Mesendoderm (in vitro differentiated cells): ENCODE measurements at regions not wholly inside any gene's neighbourhood (a gene's known extent, or its start where the extent isn't known, plus 50 kb on each side); places are given as distances from the start of the nearest gene placed in this dataset.

ENCODE experiments used
- DNase-seq: peaks from one replicate; pipeline ENCODE4 v3.0.0; 2013
- H2AK5ac ChIP-seq: 2 replicates; pipeline ENCODE4 v1.6.1; 2013; ENCODE audit warnings: low read length, inconsistent platforms
- H2BK120ac ChIP-seq: 2 replicates; pipeline ENCODE4 v1.6.1; 2013; ENCODE audit warnings: low read depth, mild to moderate bottlenecking, low read length, moderate library complexity, mixed read lengths
- H2BK15ac ChIP-seq: replicated peaks from 2 replicates; pipeline ENCODE4 v1.6.1; 2013; ENCODE audit warnings: low read depth, mild to moderate bottlenecking, moderate library complexity
- H2BK5ac ChIP-seq: 2 replicates; pipeline ENCODE4 v1.6.1; 2013; ENCODE audit warnings: low read length, inconsistent platforms
- H3K18ac ChIP-seq: 2 replicates; pipeline ENCODE4 v1.6.1; 2013; ENCODE audit warnings: mild to moderate bottlenecking, low read length, mixed read lengths
- H3K23ac ChIP-seq: one replicate; pipeline ENCODE4 v1.6.1; 2013; ENCODE audit warnings: low read length
- H3K27ac ChIP-seq: 2 replicates; pipeline ENCODE4 v1.5.1; 2013; ENCODE audit warnings: low read depth, mild to moderate bottlenecking, inconsistent platforms, low read length, moderate library complexity
- H3K27me3 ChIP-seq: 2 replicates; pipeline ENCODE4 v1.6.1; 2013; ENCODE audit warnings: low read length, control low read depth, mild to moderate bottlenecking, inconsistent platforms; ENCODE audit not compliant: insufficient read depth, poor library complexity
- H3K36me3 ChIP-seq: 2 replicates; pipeline ENCODE4 v1.6.1; 2013; ENCODE audit warnings: low read length, inconsistent platforms; ENCODE audit not compliant: control insufficient read depth, insufficient read depth
- H3K4ac ChIP-seq: one replicate; pipeline ENCODE4 v1.6.1; 2013; ENCODE audit warnings: low read depth, mild to moderate bottlenecking, low read length, moderate library complexity
- H3K4me1 ChIP-seq: 2 replicates; pipeline ENCODE4 v1.6.1; 2013; ENCODE audit warnings: low read depth, low read length, inconsistent platforms; ENCODE audit not compliant: control insufficient read depth
- H3K4me2 ChIP-seq: 2 replicates; pipeline ENCODE4 v1.6.1; 2013; ENCODE audit warnings: low read length
- H3K4me3 ChIP-seq: 2 replicates; pipeline ENCODE4 v1.5.1; 2013; ENCODE audit warnings: mild to moderate bottlenecking, low read length
- H3K56ac ChIP-seq: one replicate; pipeline ENCODE4 v1.6.1; 2013; ENCODE audit warnings: low read length
- H3K79me1 ChIP-seq: 2 replicates; pipeline ENCODE4 v1.6.1; 2013; ENCODE audit warnings: low read length, inconsistent platforms
- H3K79me2 ChIP-seq: 2 replicates; pipeline ENCODE4 v1.6.1; 2013; ENCODE audit warnings: mild to moderate bottlenecking, low read length; ENCODE audit not compliant: control insufficient read depth, insufficient read depth
- H3K9ac ChIP-seq: 2 replicates; pipeline ENCODE4 v1.6.1; 2013; ENCODE audit warnings: low read length, inconsistent platforms
- H4K5ac ChIP-seq: one replicate; pipeline ENCODE4 v1.6.1; 2013; ENCODE audit warnings: low read length
- H4K8ac ChIP-seq: one replicate; pipeline ENCODE4 v1.6.1; 2013; ENCODE audit warnings: low read depth, mild to moderate bottlenecking, control low read depth, low read length, moderate library complexity
- WGBS: extraction: QIAGEN DNeasy Blood & Tissue Kit; methylation state at CpG from one replicate; pipeline ENCODE4 v1.1.7; 2013; ENCODE audit warnings: low lambda C conversion rate, missing lambda C conversion rate; ENCODE audit not compliant: insufficient coverage; ENCODE audit errors: extremely low coverage; 5-methylcytosine and 5-hydroxymethylcytosine counted together

DNA sequence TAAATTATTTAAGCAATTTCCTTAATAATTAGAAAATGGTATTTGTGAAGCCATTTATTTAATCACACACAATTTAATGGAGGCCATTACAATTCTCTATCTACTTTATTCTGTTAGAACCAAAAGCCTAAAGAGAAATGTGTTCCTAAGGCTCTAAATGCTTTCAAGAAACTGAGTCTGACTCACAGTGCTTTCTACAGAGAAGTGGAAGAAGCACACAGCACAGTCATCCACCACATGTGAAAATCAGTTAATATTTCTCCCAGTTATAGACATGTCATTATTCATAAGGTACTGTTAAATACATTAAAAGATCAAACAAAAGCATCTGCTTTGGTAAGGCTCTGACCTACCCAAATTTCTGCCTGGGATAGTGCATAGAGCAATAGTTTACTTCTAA, 214.4 kb downstream of the ALDH8A1 start:
- H3K23ac ChIP-seq, result no peak overlapping the region
- no peaks in the 10 kb centered on the region for H3K27me3 ChIP-seq
- no peak overlapping the region for H3K18ac ChIP-seq
- no peak overlapping the region for H3K56ac ChIP-seq
- H2BK120ac ChIP-seq, result no peak overlapping the region
- no peak overlapping the region for H3K4ac ChIP-seq
- H3K36me3 ChIP-seq, result no peaks in the 10 kb centered on the region
- H4K5ac ChIP-seq, result no peak overlapping the region
- H2AK5ac ChIP-seq, result no peak overlapping the region
- H4K8ac ChIP-seq, result no peak overlapping the region
- no peaks in the 10 kb centered on the region for H3K79me2 ChIP-seq
- no peaks in the 10 kb centered on the region for H3K79me1 ChIP-seq
- H3K4me2 ChIP-seq, result no peak overlapping the region
- H3K4me3 ChIP-seq, result no peak overlapping the region
- H3K27ac ChIP-seq, result no peak overlapping the region
- no peak overlapping the region for H3K9ac ChIP-seq
- no peak for DNase-seq
- no peak overlapping the region for H2BK15ac ChIP-seq
- H2BK5ac ChIP-seq, result no peak overlapping the region
- H3K4me1 ChIP-seq, result no peaks in the 10 kb centered on the region

- Histone ChIP-seq H3K18ac (no peak overlapping the region), H2BK15ac (no peak overlapping the region), H3K23ac (no peak overlapping the region), H2BK120ac (no peak overlapping the region), H4K5ac (no peak overlapping the region), H2BK5ac (no peak overlapping the region), H3K27ac (no peak overlapping the region), H3K56ac (no peak overlapping the region), H3K27me3 (no peaks in the 10 kb centered on the region), H2AK5ac (no peak overlapping the region), H3K79me1 (no peaks in the 10 kb centered on the region), H3K79me2 (no peaks in the 10 kb centered on the region), H4K8ac (no peak overlapping the region), H3K36me3 (no peaks in the 10 kb centered on the region), H3K4me2 (no peak overlapping the region), H3K4me3 (no peak overlapping the region), H3K4ac (no peak overlapping the region), H3K4me1 (no peaks in the 10 kb centered on the region), H3K9ac (no peak overlapping the region)
- DNase-seq, result no peak
- WGBS, result no CpG with 5 or more reads among the region's 6 CpGs
Observed at GRCh38 chr6:134734312-134734869, 215.5 kb downstream of the ALDH8A1 start.

- no peaks in the 10 kb centered on the region for H3K79me1 ChIP-seq
- H3K4me1 ChIP-seq, result no peaks in the 10 kb centered on the region
- H2BK15ac ChIP-seq, result no peak overlapping the region
- no peak overlapping the region for H3K4me3 ChIP-seq
- H3K18ac ChIP-seq, result no peak overlapping the region
- H3K4ac ChIP-seq, result no peak overlapping the region
- H2BK120ac ChIP-seq, result no peak overlapping the region
- no peak overlapping the region for H4K5ac ChIP-seq
- H3K27me3 ChIP-seq, result no peaks in the 10 kb centered on the region
- DNase-seq, result no peak
- no peak overlapping the region for H2BK5ac ChIP-seq
- H3K56ac ChIP-seq, result no peak overlapping the region
- no CpG with 5 or more reads among the region's 1 CpG for WGBS
- no peak overlapping the region for H2AK5ac ChIP-seq
- no peak overlapping the region for H3K9ac ChIP-seq
- no peaks in the 10 kb centered on the region for H3K79me2 ChIP-seq
- no peak overlapping the region for H3K4me2 ChIP-seq
- no peak overlapping the region for H3K27ac ChIP-seq
- no peak overlapping the region for H4K8ac ChIP-seq
- H3K36me3 ChIP-seq, result no peaks in the 10 kb centered on the region
- H3K23ac ChIP-seq, result no peak overlapping the region
Observed at GRCh38 chr6:134733801-134734200, 216.1 kb downstream of the ALDH8A1 start.

DNA sequence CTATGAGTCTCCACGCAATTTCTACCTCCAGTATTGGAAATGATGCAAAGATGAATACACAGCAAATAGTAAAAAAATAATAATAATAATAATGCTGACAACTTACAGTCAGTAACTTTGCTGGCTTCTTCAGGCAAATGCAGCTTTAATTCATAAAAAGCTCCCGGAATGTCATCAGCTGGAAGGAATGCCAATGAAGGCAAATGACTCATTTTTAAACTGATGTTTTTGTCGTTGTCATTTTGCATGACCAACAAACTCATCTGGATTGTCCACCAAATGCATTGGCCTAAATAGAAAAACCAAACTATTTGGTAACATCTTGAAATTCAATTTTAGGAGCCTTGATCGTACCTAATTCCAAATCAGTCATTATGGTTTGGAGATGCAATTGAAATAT, 217.1 kb downstream of the ALDH8A1 start:
- no peak overlapping the region for H2BK15ac ChIP-seq
- no peaks in the 10 kb centered on the region for H3K36me3 ChIP-seq
- no peak for DNase-seq
- no CpG with 5 or more reads among the region's 4 CpGs for WGBS
- no peak overlapping the region for H3K9ac ChIP-seq
- no peak overlapping the region for H3K56ac ChIP-seq
- no peak overlapping the region for H3K27ac ChIP-seq
- no peaks in the 10 kb centered on the region for H3K79me2 ChIP-seq
- H3K4me1 ChIP-seq, result no peaks in the 10 kb centered on the region
- no peak overlapping the region for H2AK5ac ChIP-seq
- no peaks in the 10 kb centered on the region for H3K79me1 ChIP-seq
- H4K8ac ChIP-seq, result no peak overlapping the region
- no peaks in the 10 kb centered on the region for H3K27me3 ChIP-seq
- no peak overlapping the region for H3K23ac ChIP-seq
- H3K4ac ChIP-seq, result no peak overlapping the region
- H2BK120ac ChIP-seq, result no peak overlapping the region
- H3K4me2 ChIP-seq, result no peak overlapping the region
- no peak overlapping the region for H3K18ac ChIP-seq
- H3K4me3 ChIP-seq, result no peak overlapping the region
- H2BK5ac ChIP-seq, result no peak overlapping the region
- H4K5ac ChIP-seq, result no peak overlapping the region

- Histone ChIP-seq H2BK120ac (no peak overlapping the region), H2AK5ac (no peak overlapping the region), H3K36me3 (no peaks in the 10 kb centered on the region), H3K27me3 (no peaks in the 10 kb centered on the region), H3K56ac (no peak overlapping the region), H3K79me2 (no peaks in the 10 kb centered on the region), H3K27ac (no peak overlapping the region), H3K9ac (no peak overlapping the region), H2BK15ac (no peak overlapping the region), H3K4me1 (no peaks in the 10 kb centered on the region), H3K4me2 (no peak overlapping the region), H4K8ac (no peak overlapping the region), H3K4ac (no peak overlapping the region), H4K5ac (no peak overlapping the region), H3K4me3 (no peak overlapping the region), H3K18ac (no peak overlapping the region), H3K23ac (no peak overlapping the region), H2BK5ac (no peak overlapping the region), H3K79me1 (no peaks in the 10 kb centered on the region)
- DNase-seq, result no peak
- no CpG with 5 or more reads among the region's 1 CpG for WGBS
Observed at GRCh38 chr6:134731615-134732014, 218.3 kb downstream of the ALDH8A1 start.

GRCh38 chr6:134730013-134730412, 219.9 kb downstream of the ALDH8A1 start:
- H3K79me2 ChIP-seq, result no peaks in the 10 kb centered on the region
- no peak overlapping the region for H2BK5ac ChIP-seq
- no peak overlapping the region for H2BK15ac ChIP-seq
- no peak overlapping the region for H2AK5ac ChIP-seq
- no CpG with 5 or more reads among the region's 8 CpGs for WGBS
- H3K27me3 ChIP-seq, result no peaks in the 10 kb centered on the region
- no peaks in the 10 kb centered on the region for H3K79me1 ChIP-seq
- no peak overlapping the region for H3K23ac ChIP-seq
- no peak overlapping the region for H3K9ac ChIP-seq
- H3K4me2 ChIP-seq, result no peak overlapping the region
- no peaks in the 10 kb centered on the region for H3K36me3 ChIP-seq
- H3K27ac ChIP-seq, result no peak overlapping the region
- H3K4ac ChIP-seq, result no peak overlapping the region
- H3K4me3 ChIP-seq, result no peak overlapping the region
- H2BK120ac ChIP-seq, result no peak overlapping the region
- no peak overlapping the region for H3K18ac ChIP-seq
- H3K56ac ChIP-seq, result no peak overlapping the region
- no peak overlapping the region for H4K5ac ChIP-seq
- peak; percentile 71 for DNase-seq
- no peak overlapping the region for H4K8ac ChIP-seq
- H3K4me1 ChIP-seq, result no peaks in the 10 kb centered on the region
